Activated T-helper 17 cell treated with anti-CD3 and anti-CD28 coated beads, Interleukin-2, amount 50 U/mL, for 72 hours (primary cell): ENCODE measurements at regions not wholly inside any gene's neighbourhood (a gene's known extent, or its start where the extent isn't known, plus 50 kb on each side); places are given as distances from the start of the nearest gene placed in this dataset.

Source experiments
- ATAC-seq: fragments of 150-1000 bp; cut with Tn5 transposase; replicated peaks from 2 replicates; pipeline ENCODE4 v1.10.0; 2021; ENCODE audit warnings: mild to moderate bottlenecking, moderate library complexity
- H3K27ac Mint-ChIP-seq: one replicate; pipeline ENCODE4 v1.8.0; 2022; ENCODE audit warnings: mixed read lengths
- H3K27me3 Mint-ChIP-seq: one replicate; pipeline ENCODE4 v1.8.0; 2022; ENCODE audit warnings: mixed read lengths
- H3K36me3 Mint-ChIP-seq: one replicate; pipeline ENCODE4 v1.8.0; 2022; ENCODE audit warnings: low read depth, mild to moderate bottlenecking, mixed read lengths
- H3K4me1 Mint-ChIP-seq: one replicate; pipeline ENCODE4 v1.8.0; 2022; ENCODE audit warnings: mixed read lengths
- H3K4me3 Mint-ChIP-seq: one replicate; pipeline ENCODE4 v1.8.0; 2022; ENCODE audit warnings: mild to moderate bottlenecking, mixed read lengths
- H3K9me3 Mint-ChIP-seq: one replicate; pipeline ENCODE4 v1.8.0; 2022; ENCODE audit warnings: mixed read lengths

- no peaks in the 10 kb centered on the region for H3K4me1 Mint-ChIP-seq
Observed at GRCh38 chrX:107542500-107542899, 85.8 kb upstream of the PRPS1 start.

DNA sequence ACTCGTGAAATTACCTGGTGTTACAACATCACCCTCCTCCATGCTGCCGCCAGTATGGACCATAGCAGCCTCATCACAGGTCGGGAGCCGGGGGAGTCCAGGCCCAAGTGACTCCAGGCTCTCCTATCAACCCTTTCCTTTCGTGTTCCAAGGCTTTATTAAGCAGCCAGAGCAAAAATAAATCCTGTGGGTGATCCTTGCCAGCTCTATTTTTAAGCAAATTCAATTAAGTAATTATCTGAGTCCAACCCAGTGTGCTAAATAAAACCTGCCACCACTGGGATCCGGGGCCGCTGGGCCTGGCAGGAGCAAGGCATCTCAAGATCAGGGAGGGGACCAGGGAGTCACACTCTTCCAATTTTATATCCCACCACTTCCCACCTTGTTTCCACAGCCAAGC, 80.7 kb upstream of the PRPS1 start:
- H3K4me1 Mint-ChIP-seq, result peaks cover 4% of the 10 kb centered on the region
- H3K36me3 Mint-ChIP-seq, result no peaks in the 10 kb centered on the region

More at GRCh38 chrX:107542500-107542899, 85.8 kb upstream of the PRPS1 start:
- H3K9me3 Mint-ChIP-seq, result no peaks in the 10 kb centered on the region
- no peaks in the 10 kb centered on the region for H3K36me3 Mint-ChIP-seq
- no peaks in the 10 kb centered on the region for H3K27me3 Mint-ChIP-seq
- no peak overlapping the region for H3K27ac Mint-ChIP-seq
- ATAC-seq, result no peak
- no peak overlapping the region for H3K4me3 Mint-ChIP-seq

GRCh38 chrX:107548775-107549174, 79.5 kb upstream of the PRPS1 start:
- Mint-ChIP-seq H3K4me1 (peaks cover 4% of the 10 kb centered on the region), H3K9me3 (no peaks in the 10 kb centered on the region), H3K27ac (no peak overlapping the region), H3K36me3 (no peaks in the 10 kb centered on the region), H3K27me3 (no peaks in the 10 kb centered on the region), H3K4me3 (no peak overlapping the region)
- no peak for ATAC-seq

More for the DNA sequence above, 80.7 kb upstream of the PRPS1 start:
- no peak overlapping the region for H3K27ac Mint-ChIP-seq
- H3K4me3 Mint-ChIP-seq, result no peak overlapping the region
- no peaks in the 10 kb centered on the region for H3K9me3 Mint-ChIP-seq
- ATAC-seq, result no peak
- H3K27me3 Mint-ChIP-seq, result no peaks in the 10 kb centered on the region

GRCh38 chrX:107549504-107549903, 78.8 kb upstream of the PRPS1 start:
- ATAC-seq, result no peak
- no peaks in the 10 kb centered on the region for H3K9me3 Mint-ChIP-seq
- H3K27me3 Mint-ChIP-seq, result no peaks in the 10 kb centered on the region
- H3K4me1 Mint-ChIP-seq, result peaks cover 4% of the 10 kb centered on the region
- H3K27ac Mint-ChIP-seq, result no peak overlapping the region
- H3K4me3 Mint-ChIP-seq, result no peak overlapping the region
- no peaks in the 10 kb centered on the region for H3K36me3 Mint-ChIP-seq

GRCh38 chrX:107551546-107551945, 76.8 kb upstream of the PRPS1 start:
- H3K36me3 Mint-ChIP-seq, result no peaks in the 10 kb centered on the region
- no peak overlapping the region for H3K4me3 Mint-ChIP-seq
- no peak overlapping the region for H3K27ac Mint-ChIP-seq
- H3K27me3 Mint-ChIP-seq, result no peaks in the 10 kb centered on the region
- ATAC-seq, result no peak
- no peaks in the 10 kb centered on the region for H3K9me3 Mint-ChIP-seq
- H3K4me1 Mint-ChIP-seq, result peaks cover 8% of the 10 kb centered on the region

- Mint-ChIP-seq H3K27ac (no peak overlapping the region), H3K27me3 (no peaks in the 10 kb centered on the region), H3K4me3 (no peak overlapping the region), H3K36me3 (no peaks in the 10 kb centered on the region), H3K4me1 (peaks cover 12% of the 10 kb centered on the region), H3K9me3 (no peaks in the 10 kb centered on the region)
- ATAC-seq, result no peak
Observed at GRCh38 chrX:107552930-107553329, 75.4 kb upstream of the PRPS1 start.

GRCh38 chrX:107556967-107557366, 71.3 kb upstream of the PRPS1 start:
- Mint-ChIP-seq H3K4me1 (peaks cover 8% of the 10 kb centered on the region), H3K9me3 (no peaks in the 10 kb centered on the region), H3K27ac (no peak overlapping the region), H3K27me3 (peaks cover 4% of the 10 kb centered on the region), H3K4me3 (no peak overlapping the region), H3K36me3 (no peaks in the 10 kb centered on the region)
- ATAC-seq, result peak; percentile 45

DNA sequence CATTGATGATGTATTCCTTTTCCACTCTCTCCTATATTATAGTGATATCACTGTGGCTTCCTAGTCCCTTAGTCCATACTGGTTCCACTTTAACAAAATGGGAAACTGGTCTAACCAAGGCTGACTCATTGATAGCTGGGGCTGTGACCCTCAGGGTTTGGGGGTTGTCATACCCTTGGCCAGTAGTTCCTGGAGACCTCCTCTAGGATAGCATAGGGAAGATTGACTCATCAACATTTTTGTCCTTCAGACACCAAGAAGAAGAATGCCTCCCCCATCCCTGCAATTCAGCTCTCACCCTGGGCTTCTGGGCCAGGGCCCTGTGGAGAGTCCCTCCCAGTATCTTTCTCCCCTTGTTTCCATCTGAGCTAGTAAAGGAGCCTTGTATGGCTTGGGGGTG, 68.8 kb upstream of the PRPS1 start:
- Mint-ChIP-seq H3K9me3 (no peaks in the 10 kb centered on the region), H3K4me3 (no peak overlapping the region), H3K4me1 (peaks cover 8% of the 10 kb centered on the region), H3K36me3 (no peaks in the 10 kb centered on the region), H3K27ac (no peak overlapping the region), H3K27me3 (peaks cover 9% of the 10 kb centered on the region)
- ATAC-seq, result no peak

GRCh38 chrX:107560041-107560440, 68.3 kb upstream of the PRPS1 start:
- peaks cover 9% of the 10 kb centered on the region for H3K27me3 Mint-ChIP-seq
- H3K4me3 Mint-ChIP-seq, result no peak overlapping the region
- H3K9me3 Mint-ChIP-seq, result no peaks in the 10 kb centered on the region
- no peaks in the 10 kb centered on the region for H3K36me3 Mint-ChIP-seq
- ATAC-seq, result no peak
- peaks cover 4% of the 10 kb centered on the region for H3K4me1 Mint-ChIP-seq
- no peak overlapping the region for H3K27ac Mint-ChIP-seq

DNA sequence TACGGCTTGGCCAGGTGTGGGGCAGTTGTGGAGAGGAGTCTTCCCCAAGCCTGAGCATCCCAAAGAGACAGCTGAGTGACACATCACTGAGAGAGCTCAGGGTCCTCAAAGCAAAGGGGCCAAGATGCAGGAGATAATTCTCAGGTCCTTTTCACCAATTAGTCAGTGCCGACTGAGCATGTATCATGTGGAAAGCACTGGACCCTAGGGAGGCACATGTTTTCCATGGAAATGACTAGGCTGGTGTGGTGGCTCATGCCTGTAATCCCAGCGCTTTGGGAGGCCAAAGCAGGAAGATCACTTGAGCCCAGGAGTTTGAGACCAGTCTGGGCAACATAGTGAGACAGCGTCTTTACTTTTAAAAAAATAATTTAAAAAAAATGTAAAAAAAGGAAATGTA, 67.3 kb upstream of the PRPS1 start:
- H3K4me1 Mint-ChIP-seq, result peaks cover 4% of the 10 kb centered on the region
- no peak overlapping the region for H3K4me3 Mint-ChIP-seq
- no peak for ATAC-seq
- H3K9me3 Mint-ChIP-seq, result no peaks in the 10 kb centered on the region
- no peak overlapping the region for H3K27ac Mint-ChIP-seq
- no peaks in the 10 kb centered on the region for H3K36me3 Mint-ChIP-seq
- peaks cover 9% of the 10 kb centered on the region for H3K27me3 Mint-ChIP-seq

GRCh38 chrX:107561468-107562215, 66.7 kb upstream of the PRPS1 start:
- H3K36me3 Mint-ChIP-seq, result no peaks in the 10 kb centered on the region
- H3K27me3 Mint-ChIP-seq, result peaks cover 9% of the 10 kb centered on the region
- H3K4me1 Mint-ChIP-seq, result peaks cover 4% of the 10 kb centered on the region
- ATAC-seq, result no peak
- H3K9me3 Mint-ChIP-seq, result no peaks in the 10 kb centered on the region
- H3K27ac Mint-ChIP-seq, result no peak overlapping the region
- no peak overlapping the region for H3K4me3 Mint-ChIP-seq

DNA sequence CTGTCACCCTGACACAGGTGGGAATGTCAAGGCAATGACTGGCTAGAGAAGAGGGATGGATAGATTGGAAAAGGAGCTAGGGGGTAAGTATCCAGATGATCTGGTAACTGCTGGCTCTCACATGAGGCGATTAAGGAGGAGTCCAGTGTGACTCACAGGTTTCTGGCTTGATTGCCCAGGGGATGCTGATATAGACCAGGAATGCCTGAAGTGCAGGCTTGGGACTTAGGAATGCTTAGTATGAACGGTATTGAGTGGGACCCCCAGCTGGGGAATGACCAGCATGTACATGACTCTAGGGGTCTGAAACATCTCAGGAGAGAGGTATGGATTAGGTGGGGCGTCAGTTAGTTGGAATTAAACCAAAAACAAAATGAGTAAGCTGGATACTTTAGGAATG, 65.8 kb upstream of the PRPS1 start:
- ATAC-seq, result no peak
- H3K4me3 Mint-ChIP-seq, result no peak overlapping the region
- no peak overlapping the region for H3K27ac Mint-ChIP-seq
- H3K4me1 Mint-ChIP-seq, result no peaks in the 10 kb centered on the region
- no peaks in the 10 kb centered on the region for H3K36me3 Mint-ChIP-seq
- H3K9me3 Mint-ChIP-seq, result no peaks in the 10 kb centered on the region
- peaks cover 13% of the 10 kb centered on the region for H3K27me3 Mint-ChIP-seq

- no peak for ATAC-seq
Observed at GRCh38 chrX:107563824-107564223, 64.5 kb upstream of the PRPS1 start.

GRCh38 chrX:107565015-107565414, 63.3 kb upstream of the PRPS1 start:
- ATAC-seq, result no peak
- Mint-ChIP-seq H3K27ac (no peak overlapping the region), H3K36me3 (no peaks in the 10 kb centered on the region), H3K4me3 (no peak overlapping the region), H3K9me3 (no peaks in the 10 kb centered on the region), H3K27me3 (peaks cover 13% of the 10 kb centered on the region), H3K4me1 (no peaks in the 10 kb centered on the region)

More at GRCh38 chrX:107563824-107564223, 64.5 kb upstream of the PRPS1 start:
- Mint-ChIP-seq H3K9me3 (no peaks in the 10 kb centered on the region), H3K4me3 (no peak overlapping the region), H3K27me3 (peaks cover 13% of the 10 kb centered on the region), H3K36me3 (no peaks in the 10 kb centered on the region), H3K4me1 (no peaks in the 10 kb centered on the region), H3K27ac (no peak overlapping the region)

DNA sequence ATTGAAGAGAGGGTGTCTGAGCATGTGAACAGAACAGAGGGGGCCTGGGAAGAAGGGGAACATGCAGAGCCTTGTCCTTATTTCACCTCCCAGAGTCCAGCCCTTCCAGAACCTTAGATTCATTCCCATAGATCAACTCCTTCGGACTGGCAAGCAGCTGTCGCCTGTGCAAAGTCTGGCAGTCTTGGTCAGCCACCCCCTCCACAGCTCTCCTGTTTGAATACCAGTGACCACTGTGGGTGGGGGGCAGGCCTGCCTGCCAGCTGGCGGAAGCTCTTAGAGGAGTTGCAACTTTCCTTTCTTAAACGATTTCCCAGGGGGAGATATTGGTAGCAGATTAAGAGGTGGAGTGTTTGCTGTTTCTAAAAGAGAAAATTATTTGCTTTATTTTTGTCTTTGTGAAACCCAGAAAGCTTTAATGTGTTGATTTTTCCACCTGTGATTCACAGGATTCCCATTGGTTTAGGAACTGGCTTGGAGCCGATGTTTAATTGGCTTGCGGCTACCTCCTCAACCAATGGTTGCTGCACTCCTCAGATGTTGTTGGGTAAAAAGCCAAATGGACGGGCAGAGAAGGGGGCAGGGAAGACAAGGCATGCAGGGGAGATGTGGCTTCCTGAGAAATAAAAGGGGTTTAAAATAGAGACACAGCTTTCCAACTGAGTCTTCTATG, 62.2 kb upstream of the PRPS1 start:
- Mint-ChIP-seq H3K9me3 (no peaks in the 10 kb centered on the region), H3K36me3 (no peaks in the 10 kb centered on the region), H3K27me3 (peaks cover 13% of the 10 kb centered on the region), H3K4me3 (no peak overlapping the region), H3K4me1 (no peaks in the 10 kb centered on the region), H3K27ac (no peak overlapping the region)
- ATAC-seq, result no peak
